Esophagus (tissue), 2 donors: ENCODE measurements at regions not wholly inside any gene's neighbourhood (a gene's known extent, or its start where the extent isn't known, plus 50 kb on each side); places are given as distances from the start of the nearest gene placed in this dataset.

Experiments
- H3K27ac ChIP-seq, 2 donors: one replicate each; pipeline ENCODE4 v1.5.1; 2013; ENCODE audit warnings: low read depth in 2 of 2, mild to moderate bottlenecking in 2 of 2, inconsistent platforms in 1 of 2, low read length in 1 of 2, moderate library complexity in 1 of 2
- H3K27me3 ChIP-seq, 2 donors: one replicate each; pipeline ENCODE4 v1.6.1; 2013; ENCODE audit warnings: low read length in 2 of 2, control low read depth in 1 of 2, mild to moderate bottlenecking in 1 of 2; ENCODE audit not compliant: insufficient read depth in 2 of 2, control insufficient read depth in 1 of 2
- H3K36me3 ChIP-seq, 2 donors: one replicate each; pipeline ENCODE4 v1.6.1; 2013; ENCODE audit warnings: low read length in 1 of 2; ENCODE audit not compliant: control insufficient read depth in 2 of 2, insufficient read depth in 2 of 2
- H3K4me1 ChIP-seq, 2 donors: one replicate each; pipeline ENCODE4 v1.6.1; 2013; ENCODE audit warnings: low read length in 1 of 2; ENCODE audit not compliant: control insufficient read depth in 2 of 2, insufficient read depth in 2 of 2
- H3K4me3 ChIP-seq, 2 donors: one replicate each; pipeline ENCODE4 v1.5.1; 2013; ENCODE audit warnings: low read length in 2 of 2, mild to moderate bottlenecking in 2 of 2, low read depth in 1 of 2, moderate library complexity in 1 of 2
- H3K9me3 ChIP-seq, 2 donors: one replicate each; pipeline ENCODE4 v1.6.1; 2013; ENCODE audit warnings: mild to moderate bottlenecking in 2 of 2, low read depth in 1 of 2, low read length in 1 of 2, moderate library complexity in 1 of 2; ENCODE audit not compliant: control insufficient read depth in 2 of 2, insufficient read depth in 1 of 2
- WGBS, 2 donors: extraction: QIAGEN DNeasy Blood & Tissue Kit; methylation state at CpG; one replicate each; pipeline ENCODE4 v1.1.7; 2013; 5-methylcytosine and 5-hydroxymethylcytosine counted together
- donor health status: healthy with polysubstance abuse.
- donor health status: Bipolar disorder and iron deficiency.

DNA sequence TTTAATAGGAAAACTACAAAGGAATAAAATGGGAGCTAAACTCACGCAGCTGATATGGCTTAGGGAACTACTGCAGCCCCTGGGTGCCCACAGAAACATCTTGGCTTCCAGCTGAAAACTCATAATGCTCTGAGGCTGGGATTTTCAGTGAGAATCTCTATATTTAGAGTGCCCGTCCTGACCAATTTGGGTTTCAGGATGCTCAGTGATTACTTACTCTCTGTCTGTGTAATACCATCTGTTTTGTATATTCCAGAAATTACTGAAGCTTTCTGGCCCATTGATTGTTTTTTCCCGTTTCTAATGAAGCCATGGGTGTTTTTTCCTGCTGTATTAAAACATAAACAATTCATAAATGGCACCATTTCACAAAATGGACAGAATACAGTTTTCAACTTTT, 50.6 kb upstream of the ZNF385D start:
- Histone ChIP-seq H3K27me3 (no peaks in the 10 kb centered on the region), H3K36me3 (no peaks in the 10 kb centered on the region), H3K27ac (no peak overlapping the region), H3K9me3 (no peaks in the 10 kb centered on the region), H3K4me1 (no peaks in the 10 kb centered on the region), H3K4me3 (no peak overlapping the region)
- WGBS, 2 donors, result 68 to 70% methylated on average over 3 of the region's 3 CpGs

DNA sequence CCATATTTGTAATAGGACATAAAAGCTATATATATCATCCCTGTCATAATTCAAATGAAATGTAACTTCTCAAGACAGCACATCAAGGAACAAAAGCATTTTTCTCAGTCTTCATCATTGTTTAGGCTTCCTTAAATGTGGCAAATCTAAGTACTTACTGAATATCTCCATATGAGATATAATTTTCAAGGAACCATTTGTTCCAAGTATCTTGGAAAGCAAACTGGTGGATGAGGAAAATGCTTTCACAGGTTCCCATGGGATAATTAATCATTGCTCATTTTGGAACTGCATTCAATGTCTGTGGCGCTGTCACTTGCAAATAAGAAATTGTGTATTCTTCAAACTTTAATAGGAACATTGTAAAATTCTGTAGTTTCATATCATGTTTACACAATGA, 52.6 kb upstream of the ZNF385D start:
- Histone ChIP-seq H3K27me3 (no peaks in the 10 kb centered on the region), H3K4me3 (no peak overlapping the region), H3K27ac (no peak overlapping the region), H3K36me3 (no peaks in the 10 kb centered on the region), H3K9me3 (no peaks in the 10 kb centered on the region), H3K4me1 (no peaks in the 10 kb centered on the region)
- 74 to 76% methylated on average over 1 of the region's 1 CpG for WGBS, 2 donors

DNA sequence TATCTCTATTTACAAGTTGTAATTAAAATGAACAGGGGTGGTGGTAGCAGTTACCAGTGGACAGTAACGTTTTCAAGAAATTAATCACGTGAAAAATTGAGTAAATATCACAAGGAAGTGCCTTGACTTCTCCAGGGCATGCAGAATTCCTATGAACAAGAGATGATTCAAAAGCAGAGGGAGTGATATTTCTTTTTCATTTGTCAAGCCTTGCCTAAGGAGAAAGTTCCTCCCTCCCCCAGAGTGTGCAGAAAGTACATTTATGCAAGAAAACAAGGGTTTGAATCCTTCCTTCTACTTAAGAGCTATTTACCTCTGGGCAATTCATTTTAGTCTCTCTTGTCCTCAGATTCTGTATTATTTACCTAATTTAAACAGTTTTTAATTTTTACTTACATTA, 53.3 kb upstream of the ZNF385D start:
- no peak overlapping the region for H3K4me3 ChIP-seq
- H3K4me1 ChIP-seq, result no peaks in the 10 kb centered on the region
- WGBS, 2 donors, result 22 to 33% methylated on average over 2 of the region's 2 CpGs
- no peaks in the 10 kb centered on the region for H3K36me3 ChIP-seq
- no peaks in the 10 kb centered on the region for H3K27me3 ChIP-seq
- H3K27ac ChIP-seq, result no peak overlapping the region
- no peaks in the 10 kb centered on the region for H3K9me3 ChIP-seq

DNA sequence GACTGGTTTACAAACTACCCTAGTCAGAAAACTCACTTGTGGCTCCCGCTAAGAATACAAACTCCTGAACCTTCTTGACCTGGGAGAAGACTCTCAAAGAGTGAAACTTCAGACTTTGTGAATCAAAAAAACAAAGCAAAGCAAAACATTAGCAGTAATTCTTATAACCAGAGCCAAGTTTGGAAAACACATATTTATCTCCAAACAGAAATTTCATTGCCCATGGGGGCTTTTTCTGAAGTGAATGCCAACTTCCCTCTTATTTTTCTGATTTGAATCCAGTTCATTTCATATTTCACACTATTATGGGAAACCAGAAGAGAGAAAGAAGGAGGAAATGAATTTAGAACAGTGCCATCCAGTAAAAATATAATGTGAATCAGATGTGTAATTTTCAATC, 55.7 kb upstream of the ZNF385D start:
- H3K27me3 ChIP-seq, result no peaks in the 10 kb centered on the region
- no peak overlapping the region for H3K27ac ChIP-seq
- H3K9me3 ChIP-seq, result no peaks in the 10 kb centered on the region
- 79 to 91% methylated on average over 1 of the region's 1 CpG for WGBS, 2 donors
- H3K4me1 ChIP-seq, result no peaks in the 10 kb centered on the region
- H3K36me3 ChIP-seq, result no peaks in the 10 kb centered on the region
- H3K4me3 ChIP-seq, result no peak overlapping the region

DNA sequence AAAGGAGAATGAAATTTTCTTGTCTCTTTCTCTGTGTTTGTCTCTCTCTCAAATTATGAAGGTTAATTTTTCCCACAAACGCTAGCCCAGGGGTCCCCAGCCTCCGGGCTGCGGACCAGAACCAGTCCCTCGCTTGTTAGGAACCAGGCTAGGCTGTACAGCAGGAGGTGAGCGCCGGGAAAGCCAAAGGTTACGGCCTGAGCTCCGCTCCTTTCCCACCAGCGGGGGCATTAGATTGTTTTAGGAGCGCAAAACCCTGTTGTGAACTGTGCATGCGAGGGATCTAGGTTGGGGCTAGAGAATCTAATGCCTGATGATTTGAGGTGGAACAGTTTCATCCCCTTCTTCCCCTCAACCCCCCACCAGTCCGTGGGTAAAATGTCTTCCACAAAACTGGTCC, 74.7 kb upstream of the ZNF385D start:
- Histone ChIP-seq H3K4me3 (no peak overlapping the region), H3K36me3 (no peaks in the 10 kb centered on the region)
- 86% methylated on average over 12 of the region's 12 CpGs for WGBS, 2 donors

DNA sequence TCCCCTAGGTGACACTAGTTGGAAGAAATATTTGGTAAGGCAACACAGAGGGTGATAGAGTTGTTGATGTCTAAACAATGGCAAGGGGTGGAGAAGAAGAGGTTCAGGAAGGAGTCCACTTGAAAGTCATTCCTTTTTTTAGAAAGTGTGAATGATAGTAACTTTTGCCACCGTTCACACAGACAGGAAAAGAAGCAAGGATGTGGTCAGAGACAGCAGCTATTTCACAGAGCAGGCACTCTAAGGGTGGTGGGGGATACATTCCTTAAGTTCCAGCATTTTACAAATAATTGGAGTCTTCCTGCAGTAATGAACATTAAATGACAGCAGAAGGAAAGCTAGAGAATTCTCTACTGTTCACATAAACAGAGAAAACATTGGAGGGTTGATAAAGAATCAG, 75.4 kb upstream of the ZNF385D start:
- Histone ChIP-seq H3K9me3 (no peaks in the 10 kb centered on the region), H3K4me3 (no peak overlapping the region), H3K36me3 (no peaks in the 10 kb centered on the region), H3K27me3 (no peaks in the 10 kb centered on the region), H3K27ac (no peak overlapping the region), H3K4me1 (no peaks in the 10 kb centered on the region)
- 43 to 49% methylated on average over 1 of the region's 1 CpG for WGBS, 2 donors

More for the DNA sequence above, 74.7 kb upstream of the ZNF385D start:
- Histone ChIP-seq H3K4me1 (no peaks in the 10 kb centered on the region), H3K27ac (no peak overlapping the region), H3K9me3 (no peaks in the 10 kb centered on the region), H3K27me3 (no peaks in the 10 kb centered on the region)

DNA sequence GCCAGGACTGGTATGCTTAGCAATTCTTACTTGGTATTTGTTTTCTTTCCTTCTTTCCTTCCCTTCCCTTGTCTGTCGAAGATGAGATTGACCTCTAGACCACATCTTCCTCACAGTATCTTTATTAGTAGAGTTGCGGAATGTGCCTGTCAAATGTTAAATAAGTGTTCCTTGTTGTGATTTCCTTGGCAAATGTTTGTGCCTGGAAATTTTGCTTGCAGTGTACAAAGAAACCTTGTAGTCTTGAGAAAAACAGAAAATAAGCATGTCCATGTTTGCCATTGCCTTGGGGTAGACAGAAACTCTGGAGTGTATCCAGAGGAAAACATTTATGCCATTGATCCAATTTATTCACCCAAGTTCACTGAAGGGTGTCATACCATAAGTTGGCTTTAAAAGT, 79.5 kb upstream of the ZNF385D start:
- 52 to 63% methylated on average over 2 of the region's 2 CpGs for WGBS, 2 donors
- Histone ChIP-seq H3K27me3 (no peaks in the 10 kb centered on the region), H3K9me3 (no peaks in the 10 kb centered on the region), H3K27ac (no peak overlapping the region), H3K36me3 (no peaks in the 10 kb centered on the region), H3K4me1 (no peaks in the 10 kb centered on the region), H3K4me3 (no peak overlapping the region)

DNA sequence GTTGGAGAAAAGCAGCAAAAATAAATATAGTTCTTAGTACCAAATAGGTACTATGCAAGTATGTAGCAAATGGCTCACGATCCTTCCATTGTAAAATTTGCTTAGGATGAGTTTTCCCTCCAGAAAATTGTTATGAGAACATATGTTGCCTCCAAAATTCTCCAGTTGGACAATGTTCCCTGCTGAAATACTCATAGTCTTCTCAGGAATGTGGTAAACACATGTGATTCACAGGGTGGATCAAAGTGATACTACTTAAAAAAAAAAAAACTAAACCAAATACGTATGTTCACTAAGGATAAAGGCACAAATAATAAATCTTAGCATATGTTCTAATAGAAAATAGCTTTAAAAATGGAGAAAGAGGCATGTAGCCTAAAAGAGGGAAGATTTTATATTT, 84.3 kb upstream of the ZNF385D start:
- Histone ChIP-seq H3K27ac (no peak overlapping the region), H3K4me3 (no peak overlapping the region), H3K9me3 (no peaks in the 10 kb centered on the region), H3K36me3 (no peaks in the 10 kb centered on the region), H3K4me1 (no peaks in the 10 kb centered on the region), H3K27me3 (no peaks in the 10 kb centered on the region)
- 52 to 62% methylated on average over 2 of the region's 2 CpGs for WGBS, 2 donors

DNA sequence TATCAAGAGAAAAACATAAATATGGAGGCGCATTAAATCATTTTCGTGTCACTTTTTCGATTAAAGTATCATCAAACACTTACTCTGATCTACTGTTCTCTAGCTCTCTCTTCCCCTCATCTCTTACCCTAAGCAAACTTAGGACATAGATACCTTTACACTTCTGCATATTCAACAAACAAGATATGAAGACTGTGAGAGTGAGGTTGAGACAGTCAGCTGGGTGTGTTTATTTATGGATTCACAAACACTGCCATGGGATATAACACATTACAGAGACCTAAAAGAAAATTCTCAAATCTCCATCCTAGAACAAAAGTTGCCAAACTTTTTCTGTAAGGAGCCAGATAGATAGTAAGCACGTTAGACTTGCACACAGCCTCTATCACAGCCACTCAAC, 85.2 kb upstream of the ZNF385D start:
- Histone ChIP-seq H3K27me3 (no peaks in the 10 kb centered on the region), H3K4me3 (no peak overlapping the region), H3K9me3 (no peaks in the 10 kb centered on the region), H3K27ac (no peak overlapping the region), H3K4me1 (no peaks in the 10 kb centered on the region), H3K36me3 (no peaks in the 10 kb centered on the region)
- WGBS, 2 donors, result 79% methylated on average over 4 of the region's 4 CpGs

DNA sequence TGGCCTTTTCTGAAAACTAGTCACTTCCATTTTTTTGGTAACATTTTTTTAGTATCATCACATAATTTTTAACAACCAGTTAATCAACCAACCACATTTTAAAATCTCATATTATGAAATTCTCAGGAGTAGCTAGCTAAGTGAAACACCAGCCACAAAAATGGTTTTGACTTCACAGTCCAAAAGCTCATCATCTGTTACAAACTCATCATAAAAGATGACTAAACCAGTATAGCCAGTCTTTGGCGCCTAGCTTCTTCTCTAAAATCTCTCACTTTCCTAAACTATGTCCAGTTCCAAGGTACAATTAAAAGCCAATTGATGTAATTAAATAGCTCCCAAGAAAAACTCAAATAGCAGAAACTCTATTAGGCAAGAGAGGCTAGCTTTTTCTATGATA, 88.2 kb upstream of the ZNF385D start:
- no peak overlapping the region for H3K27ac ChIP-seq
- H3K36me3 ChIP-seq, result no peaks in the 10 kb centered on the region
- no peaks in the 10 kb centered on the region for H3K4me1 ChIP-seq
- WGBS, 2 donors, result 71 to 78% methylated on average over 1 of the region's 1 CpG
- H3K9me3 ChIP-seq, result no peaks in the 10 kb centered on the region
- H3K4me3 ChIP-seq, result no peak overlapping the region
- H3K27me3 ChIP-seq, result no peaks in the 10 kb centered on the region
